ENCODE measurements at regions not wholly inside any gene's neighbourhood (a gene's known extent, or its start where the extent isn't known, plus 50 kb on each side); places are given as distances from the start of the nearest gene placed in this dataset.
A peak's percentile ranks its signal among the peaks of the same experiment; 100 is the strongest.
"Not testable (repeated sequence)": the region's sequence is repeated elsewhere in the genome, so short reads cannot be mapped to it uniquely, and the experiment has no call there.

GRCh38 chr20:55478724-55479450, 526.4 kb downstream of the CBLN4 start:
- ATAC-seq (ENCODE audit: poor library complexity), result no peak
- intact Hi-C loops (cut with DNase I), result no loop called here
- no peak for DNase-seq

- intact Hi-C loops (cut with DNase I), result no loop called here
- DNase-seq, result no peak
- no peak for ATAC-seq (ENCODE audit: poor library complexity)
These were observed 532.6 kb downstream of the CBLN4 start for GRCh38 chr20:55472704-55473103.

GRCh38 chr20:55471052-55472006, 534.0 kb downstream of the CBLN4 start:
- intact Hi-C loops (cut with DNase I), result no loop called here
- no peak for DNase-seq
- ATAC-seq (ENCODE audit: poor library complexity), result no peak

- DNase-seq, result no peak
- intact Hi-C loops (cut with DNase I), result no loop called here
- ATAC-seq (ENCODE audit: poor library complexity), result no peak
These were observed 536.2 kb downstream of the CBLN4 start for GRCh38 chr20:55469074-55469473.

GRCh38 chr20:55461519-55461918, 543.8 kb downstream of the CBLN4 start:
- no peak for DNase-seq
- no peak for ATAC-seq (ENCODE audit: poor library complexity)
- intact Hi-C loops (cut with DNase I), result no loop called here

GRCh38 chr20:55456316-55456940, 548.9 kb downstream of the CBLN4 start:
- no peak for DNase-seq
- no peak for ATAC-seq (ENCODE audit: poor library complexity)
- intact Hi-C loops (cut with DNase I), result no loop called here

- DNase-seq, result no peak
- ATAC-seq (ENCODE audit: poor library complexity), result no peak
- intact Hi-C loops (cut with DNase I), result no loop called here
These were observed 556.2 kb downstream of the CBLN4 start for GRCh38 chr20:55449091-55449490.

GRCh38 chr20:55446301-55446700, 559.0 kb downstream of the CBLN4 start:
- DNase-seq (no peak), ATAC-seq (ENCODE audit: poor library complexity) (no peak)
- intact Hi-C loops (cut with DNase I), result no loop called here

GRCh38 chr20:55439070-55439469, 566.2 kb downstream of the CBLN4 start:
- ATAC-seq (ENCODE audit: poor library complexity) (no peak), DNase-seq (no peak)
- intact Hi-C loops (cut with DNase I), result no loop called here

GRCh38 chr20:55437798-55438415, 567.4 kb downstream of the CBLN4 start:
- intact Hi-C loops (cut with DNase I), result no loop called here
- ATAC-seq (ENCODE audit: poor library complexity), result no peak
- DNase-seq, result no peak

GRCh38 chr20:55424968-55425367, 580.4 kb downstream of the CBLN4 start:
- ATAC-seq (ENCODE audit: poor library complexity) (peak; percentile 58), DNase-seq (no peak)
- intact Hi-C loops (cut with DNase I), result no loop called here

- DNase-seq (no peak), ATAC-seq (ENCODE audit: poor library complexity) (no peak)
- intact Hi-C loops (cut with DNase I), result no loop called here
These were observed 580.8 kb downstream of the CBLN4 start for GRCh38 chr20:55424476-55424875.

- ATAC-seq (ENCODE audit: poor library complexity) (no peak), DNase-seq (no peak)
- intact Hi-C loops (cut with DNase I), result no loop called here
These were observed 587.5 kb downstream of the CBLN4 start for GRCh38 chr20:55417836-55418235.

GRCh38 chr20:55415567-55416142, 589.7 kb downstream of the CBLN4 start:
- intact Hi-C loops (cut with DNase I), result no loop called here
- DNase-seq, result no peak
- no peak for ATAC-seq (ENCODE audit: poor library complexity)

- DNase-seq; intact Hi-C loops (cut with DNase I); ATAC-seq (ENCODE audit: poor library complexity): not testable (repeated sequence)
These were observed 592.8 kb downstream of the CBLN4 start for GRCh38 chr20:55412508-55412907.

GRCh38 chr20:55406891-55407290, 598.4 kb downstream of the CBLN4 start:
- no peak for DNase-seq
- intact Hi-C loops (cut with DNase I), result no loop called here
- ATAC-seq (ENCODE audit: poor library complexity), result no peak

GRCh38 chr20:55394592-55394991, 610.7 kb downstream of the CBLN4 start:
- ATAC-seq (ENCODE audit: poor library complexity) (no peak), DNase-seq (no peak)
- intact Hi-C loops (cut with DNase I), result no loop called here

GRCh38 chr20:55390791-55391190, 614.5 kb downstream of the CBLN4 start:
- DNase-seq (no peak), ATAC-seq (ENCODE audit: poor library complexity) (no peak)
- intact Hi-C loops (cut with DNase I), result no loop called here

GRCh38 chr20:55386686-55387085, 618.6 kb downstream of the CBLN4 start:
- DNase-seq (no peak), ATAC-seq (ENCODE audit: poor library complexity) (no peak)
- intact Hi-C loops (cut with DNase I), result no loop called here
